CD4-positive, alpha-beta T cell treated with Interleukin-4 for 4 hours (primary cell): ENCODE measurements at regions not wholly inside any gene's neighbourhood (a gene's known extent, or its start where the extent isn't known, plus 50 kb on each side); places are given as distances from the start of the nearest gene placed in this dataset.

Experiments
- DNase-seq: peaks from one replicate; pipeline ENCODE4 v3.0.0-alpha.2; 2020

DNA sequence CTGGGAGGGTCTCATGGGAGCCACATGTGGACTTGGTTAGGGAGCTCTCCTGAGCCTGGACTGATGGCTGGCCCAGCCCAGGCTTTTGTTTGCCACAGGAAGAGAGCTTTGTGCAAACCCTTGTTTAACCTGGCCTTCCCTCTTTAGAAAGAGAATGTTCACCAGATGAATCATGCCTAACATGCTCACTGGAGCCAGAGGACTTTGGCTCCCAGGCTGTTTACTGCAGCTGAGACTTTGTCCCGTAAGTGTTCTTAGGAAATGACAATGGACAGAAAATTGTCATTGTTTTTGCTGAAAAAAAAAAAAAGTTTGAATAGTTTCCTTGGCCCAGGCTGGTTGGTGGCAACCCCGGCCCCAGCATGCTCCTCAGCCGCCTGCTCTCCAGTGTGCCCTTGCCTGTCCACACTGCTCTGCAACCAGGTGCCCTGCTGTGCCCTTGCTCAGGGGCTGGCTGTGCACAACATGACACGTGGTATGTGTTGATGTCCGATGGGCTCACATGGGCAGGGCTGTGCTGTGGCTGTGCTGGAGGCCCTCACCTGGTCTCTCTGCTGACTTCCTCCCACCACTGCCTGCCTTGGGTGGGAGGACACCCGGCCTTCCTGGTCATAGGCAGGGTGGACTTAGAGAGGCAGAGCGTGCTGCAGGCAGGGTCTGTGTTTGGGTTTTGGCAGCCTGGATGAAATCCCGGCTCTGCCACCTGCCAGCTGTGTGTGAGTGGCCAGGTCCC is 215.3 kb upstream of the ZNF32 start:
- no peak for DNase-seq

- DNase-seq: no peak
Observed at GRCh38 chr10:43863270-43863669, 214.6 kb upstream of the ZNF32 start.

GRCh38 chr10:43862756-43863155 is 214.1 kb upstream of the ZNF32 start:
- no peak for DNase-seq

DNA sequence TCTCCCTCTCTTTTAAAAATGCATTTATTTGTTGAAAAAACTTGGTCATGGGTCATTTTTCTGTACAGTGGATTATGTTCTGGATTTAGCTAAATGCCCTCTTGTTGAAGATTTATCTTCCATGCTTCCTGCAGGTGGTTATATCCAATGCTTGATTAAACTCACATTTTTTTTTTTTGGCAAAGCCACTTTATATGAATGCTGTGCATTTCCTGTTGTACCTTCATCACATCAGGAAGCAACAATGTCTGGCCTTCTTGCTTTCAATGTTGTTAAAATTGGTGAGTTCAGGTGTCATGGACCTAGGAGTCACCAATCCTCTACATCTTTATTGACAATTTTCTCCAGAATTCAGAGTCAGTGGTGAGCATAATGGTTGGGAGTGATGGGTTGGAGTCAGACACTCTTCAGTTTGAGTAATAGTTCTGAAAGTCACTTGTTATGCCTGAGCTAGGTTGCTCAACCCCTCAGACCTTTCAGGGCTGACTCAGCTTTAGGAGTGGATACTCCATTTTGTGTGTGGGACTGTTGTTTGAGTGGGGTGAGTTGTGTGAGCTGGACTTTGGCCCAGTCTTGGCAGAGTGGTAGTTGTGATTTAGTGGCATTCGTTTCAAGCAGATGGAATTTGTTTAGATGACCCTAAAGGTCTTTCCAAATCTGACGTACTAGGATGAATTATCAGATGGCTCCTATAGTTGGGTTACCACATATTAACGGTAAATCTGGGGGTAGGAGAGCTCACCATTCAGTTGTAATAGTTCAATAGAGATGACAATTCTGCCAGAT is 213.5 kb upstream of the ZNF32 start:
- no peak for DNase-seq

DNA sequence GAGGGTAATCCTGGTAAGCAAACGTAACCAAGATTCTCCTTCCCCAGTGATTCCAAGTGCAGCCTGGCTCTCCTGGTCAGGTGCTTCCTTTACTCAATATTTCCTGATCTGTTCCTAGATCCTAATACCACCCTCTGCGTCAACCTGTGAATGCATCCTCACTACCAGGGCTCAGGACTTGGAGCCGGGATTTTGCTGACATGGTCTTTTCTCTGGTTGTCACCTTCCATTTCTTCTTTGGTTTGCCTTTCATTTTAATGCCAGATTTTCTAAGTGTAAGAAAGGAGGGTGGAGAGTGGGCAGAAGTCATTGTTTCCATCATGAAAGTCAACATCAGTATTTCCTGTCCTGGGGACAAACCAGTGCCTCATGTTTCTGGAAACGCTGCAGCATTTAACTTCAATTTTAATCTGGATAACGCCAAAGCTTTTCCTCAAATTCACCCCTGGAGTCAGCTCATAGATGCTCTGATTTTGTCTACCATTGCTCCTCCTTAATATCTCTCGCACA is 210.4 kb upstream of the ZNF32 start:
- DNase-seq: no peak

- no peak for DNase-seq
Observed at GRCh38 chr10:43857931-43858315, 209.2 kb upstream of the ZNF32 start.

- no peak for DNase-seq
Observed at GRCh38 chr10:43857206-43857930, 208.7 kb upstream of the ZNF32 start.

- DNase-seq: no peak
Observed at GRCh38 chr10:43856299-43856698, 207.6 kb upstream of the ZNF32 start.

DNA sequence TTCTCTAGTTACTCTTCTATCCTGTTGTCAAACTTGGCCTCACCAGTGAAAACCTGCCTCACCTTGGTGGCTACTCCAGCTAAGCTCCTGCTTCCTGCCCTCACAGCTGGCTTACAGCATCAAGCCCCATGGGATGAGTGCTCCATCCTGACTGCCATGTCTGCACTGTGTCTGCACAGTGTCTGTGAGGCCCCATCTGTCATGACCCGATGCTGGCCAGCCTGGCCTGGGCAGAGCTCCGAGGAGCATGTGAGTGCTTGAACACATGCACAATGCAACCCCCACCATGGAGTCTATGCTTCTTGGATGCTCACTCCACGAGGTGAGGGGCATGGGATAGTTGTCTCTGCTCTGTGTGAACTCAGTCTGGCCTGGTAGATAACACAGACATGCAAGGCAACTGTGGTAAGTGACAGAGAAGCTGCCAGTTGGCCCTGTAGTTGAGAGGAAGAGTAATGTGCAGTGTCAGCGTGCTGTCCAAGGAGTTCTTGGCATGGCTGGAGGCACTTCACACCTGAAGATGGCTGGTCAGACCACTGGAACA is 207.1 kb upstream of the ZNF32 start:
- DNase-seq: no peak

DNA sequence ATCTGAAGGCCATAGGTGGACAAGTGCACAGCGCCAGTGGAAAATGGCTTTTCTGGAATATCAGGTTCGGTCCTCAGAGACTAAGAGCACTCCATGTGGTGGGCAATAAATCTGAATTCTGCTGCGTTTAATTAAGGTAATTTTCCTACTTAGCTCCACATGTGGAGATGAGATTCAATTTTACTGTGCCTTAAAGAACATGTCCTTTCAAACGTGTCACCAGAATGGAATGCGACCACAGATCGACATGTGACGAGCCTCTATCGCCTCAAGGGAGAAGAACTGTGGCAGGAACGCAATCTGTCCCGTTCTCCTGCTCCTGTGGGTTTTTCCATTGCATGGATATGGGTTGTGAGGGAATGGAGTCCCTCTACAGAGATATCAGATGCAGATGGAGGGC is 205.3 kb upstream of the ZNF32 start:
- no peak for DNase-seq

GRCh38 chr10:43853369-43853768 is 204.7 kb upstream of the ZNF32 start:
- no peak for DNase-seq

GRCh38 chr10:43852644-43853214 is 204.0 kb upstream of the ZNF32 start:
- DNase-seq: no peak

DNA sequence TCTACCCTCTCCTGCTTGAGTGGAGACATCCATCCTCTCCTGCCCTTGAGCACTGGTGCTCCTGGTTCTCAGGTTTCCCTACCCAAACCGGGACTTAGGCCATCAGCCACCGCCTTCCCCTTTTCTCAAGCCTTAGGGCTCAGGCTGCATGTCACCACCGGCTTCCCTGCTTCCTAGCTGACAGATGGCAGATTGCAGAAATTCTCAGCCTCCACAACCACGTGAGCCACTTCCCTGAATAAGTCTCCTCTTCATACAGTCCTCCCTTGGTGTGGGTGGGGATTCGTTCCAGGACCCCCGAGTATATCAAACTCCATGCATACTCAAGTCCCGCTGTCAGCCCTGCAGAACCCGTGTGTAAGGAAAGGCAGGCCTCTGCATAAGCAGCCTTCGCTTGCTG is 203.5 kb upstream of the ZNF32 start:
- no peak for DNase-seq

GRCh38 chr10:43851030-43851429 is 202.3 kb upstream of the ZNF32 start:
- DNase-seq: no peak

- DNase-seq: no peak
Observed at GRCh38 chr10:43849551-43849950, 200.9 kb upstream of the ZNF32 start.

DNA sequence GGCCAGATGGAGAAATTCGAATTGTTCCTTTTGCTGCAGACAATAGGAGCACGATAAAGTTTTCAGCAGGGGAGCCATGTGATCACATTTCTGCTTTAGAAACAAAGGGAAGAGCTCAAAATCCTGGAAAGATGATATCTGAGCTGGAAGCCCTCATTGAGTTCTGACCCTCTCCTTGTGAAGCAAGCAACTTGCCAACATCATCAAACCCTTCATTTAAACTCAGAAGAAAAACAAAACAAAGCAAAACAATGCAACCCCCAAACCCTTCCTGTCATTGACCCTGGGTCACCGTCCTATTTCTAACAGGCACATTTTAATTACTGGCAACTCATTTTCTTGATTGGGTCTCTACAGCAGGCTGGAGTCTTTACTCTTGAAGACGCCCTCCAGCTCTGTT is 198.3 kb upstream of the ZNF32 start:
- DNase-seq: no peak

DNA sequence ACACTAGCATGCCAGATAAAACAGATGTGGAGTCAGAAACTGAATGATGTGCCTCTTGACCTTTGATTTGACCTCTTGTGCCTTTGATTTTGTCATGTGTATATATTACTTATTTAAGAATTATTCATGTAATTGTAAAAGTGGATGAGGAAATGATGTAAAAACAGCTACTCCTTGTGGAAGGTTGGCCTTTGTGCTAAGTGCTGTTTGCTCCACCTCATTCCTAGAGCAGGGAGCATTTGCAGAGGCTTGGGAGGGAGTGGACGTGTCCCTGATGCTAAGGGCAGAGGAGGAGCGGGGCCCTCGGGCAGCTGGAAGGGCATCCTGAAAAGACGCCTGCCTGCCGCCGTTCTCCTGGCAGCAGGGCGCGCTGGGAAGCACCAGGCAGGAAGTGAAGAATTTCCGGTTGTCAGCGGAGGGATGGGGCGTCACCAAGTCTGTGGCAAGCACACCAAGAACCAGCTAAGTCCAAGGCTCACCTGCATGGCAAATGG is 197.6 kb upstream of the ZNF32 start:
- peak; percentile 11 for DNase-seq

DNA sequence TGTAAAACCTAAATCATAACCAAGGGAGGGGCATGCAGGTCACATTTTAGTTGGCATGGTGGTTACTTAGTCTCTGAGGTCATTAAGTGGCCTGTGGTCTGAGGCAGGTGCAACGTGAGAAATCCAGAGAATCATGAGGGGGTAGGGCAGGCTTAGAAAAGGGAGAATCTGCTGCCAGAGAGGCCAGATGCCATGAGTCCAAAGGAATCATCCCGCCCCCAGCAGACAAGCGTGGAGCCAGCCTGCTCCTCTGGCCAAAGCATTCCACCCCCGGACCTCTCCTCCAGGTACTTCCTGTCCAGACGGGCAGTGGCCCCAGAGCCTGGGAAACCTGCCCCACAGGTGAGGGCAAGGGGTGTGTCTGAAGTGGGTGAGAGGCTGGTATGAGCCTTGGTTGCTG is 196.4 kb upstream of the ZNF32 start:
- no peak for DNase-seq

- DNase-seq: no peak
Observed at GRCh38 chr10:43844221-43844620, 195.5 kb upstream of the ZNF32 start.

DNA sequence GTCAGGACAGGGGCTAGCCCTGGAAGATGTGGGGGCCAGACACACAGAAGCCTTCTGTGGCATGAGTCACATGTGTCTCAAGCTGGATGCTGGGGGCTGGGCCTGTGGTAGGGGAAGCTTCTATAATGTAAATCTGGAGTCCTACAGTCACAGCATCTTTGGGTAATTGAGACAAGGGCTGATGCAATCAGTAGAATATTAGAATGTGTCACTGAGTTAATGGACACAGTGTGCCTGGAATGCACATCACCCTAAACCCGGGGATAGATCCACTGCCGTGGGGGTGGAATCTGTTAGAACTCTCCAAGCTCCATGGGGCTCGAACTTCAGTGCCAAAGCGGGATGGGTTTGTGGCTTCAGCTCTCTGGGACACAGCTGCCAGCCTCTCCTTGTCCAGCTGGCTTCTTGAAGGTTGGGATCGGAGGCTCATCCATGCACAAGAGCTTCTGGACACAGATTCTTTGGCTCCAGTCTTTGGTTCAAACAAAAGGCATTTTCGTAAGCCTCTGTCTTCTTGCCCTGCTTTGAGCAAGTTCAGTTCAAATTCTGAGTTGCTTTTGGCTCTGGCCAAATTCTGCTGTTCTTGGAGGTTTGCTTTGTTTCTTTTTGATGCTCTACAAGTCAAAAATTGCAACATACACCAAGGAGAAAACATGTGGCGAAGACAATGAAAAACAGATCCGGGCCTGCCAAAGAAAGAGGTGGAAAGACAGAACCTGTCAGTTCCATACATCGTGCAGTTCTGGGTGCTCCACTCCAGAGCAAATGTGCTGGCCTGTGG is 194.8 kb upstream of the ZNF32 start:
- DNase-seq: no peak

- DNase-seq: no peak
Observed at GRCh38 chr10:43842496-43842895, 193.8 kb upstream of the ZNF32 start.

GRCh38 chr10:43842072-43842471 is 193.4 kb upstream of the ZNF32 start:
- no peak for DNase-seq
